ENCODE measurements at regions not wholly inside any gene's neighbourhood (a gene's known extent, or its start where the extent isn't known, plus 50 kb on each side); places are given as distances from the start of the nearest gene placed in this dataset.
"Not testable (repeated sequence)": the region's sequence is repeated elsewhere in the genome, so short reads cannot be mapped to it uniquely, and the experiment has no call there.

DNA sequence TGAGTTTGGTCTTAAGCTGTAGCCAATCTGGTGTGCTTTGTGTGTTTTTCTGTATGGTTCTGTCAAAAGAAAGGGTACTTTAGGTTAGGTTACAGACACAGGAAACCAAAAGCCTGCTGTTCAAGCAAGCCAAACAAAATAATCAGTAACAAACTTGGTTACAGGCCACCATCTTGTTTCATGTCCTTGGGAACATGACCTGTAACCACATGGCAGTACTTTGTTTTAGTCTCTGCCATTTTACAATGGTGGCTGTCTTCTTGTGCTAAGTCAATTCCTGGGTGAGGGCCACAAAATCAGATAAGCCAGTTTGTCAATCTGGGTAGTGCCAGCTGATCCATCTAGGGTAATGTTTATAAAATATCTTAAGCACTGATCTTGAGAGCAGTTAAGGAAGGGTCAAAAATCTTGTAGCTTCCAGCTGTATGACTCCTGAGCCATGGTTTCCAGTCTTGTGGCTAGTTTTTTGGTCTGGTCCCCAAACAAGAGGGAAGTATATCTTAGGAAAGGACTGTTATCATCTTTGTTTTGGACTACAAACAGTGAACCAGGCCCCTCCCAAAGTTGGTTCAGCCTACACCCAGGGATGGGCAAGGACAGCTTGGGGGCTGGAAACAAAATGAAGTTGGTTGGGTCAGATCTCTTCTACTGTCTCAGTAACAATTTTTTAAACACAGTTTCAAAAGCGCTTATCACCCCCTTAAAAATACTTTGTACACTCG, 90.0 kb downstream of the IGLL5 start:
- no peak for DNase-seq (ENCODE audit: low read depth in 2 of 2)

- DNase-seq (ENCODE audit: low read depth in 2 of 2) = no peak
These were observed 91.0 kb downstream of the IGLL5 start for GRCh38 chr22:22978637-22979036.

DNA sequence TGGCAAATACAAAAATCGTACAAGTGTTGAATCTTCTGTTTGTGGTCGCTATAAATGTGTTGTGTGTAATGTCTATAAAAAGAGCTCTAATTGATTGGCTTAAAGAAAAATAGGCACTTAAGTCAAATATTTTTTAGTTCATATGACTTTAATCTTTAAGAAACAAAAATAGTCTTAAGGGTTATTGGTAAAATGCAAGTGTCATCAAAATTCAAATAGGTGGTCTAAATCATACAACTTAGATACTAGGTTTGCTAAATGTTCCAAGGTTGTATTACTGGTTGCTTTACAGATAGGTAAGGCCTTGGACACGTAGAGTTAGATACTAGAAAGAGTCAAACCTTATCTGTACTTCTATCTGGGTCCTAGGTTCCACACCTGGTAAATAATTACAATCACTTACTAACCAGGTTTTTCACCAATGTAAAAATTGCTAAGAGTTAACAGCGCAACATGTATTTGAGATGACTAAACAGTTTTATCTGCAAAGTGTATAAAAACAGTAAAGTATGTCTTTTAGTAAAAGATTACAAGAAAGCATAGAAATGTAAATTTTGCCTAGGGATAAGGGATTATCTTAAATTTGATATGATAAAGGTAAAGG, 91.1 kb upstream of the GNAZ start:
- DNase-seq (ENCODE audit: low read depth in 2 of 2) = no peak

DNA sequence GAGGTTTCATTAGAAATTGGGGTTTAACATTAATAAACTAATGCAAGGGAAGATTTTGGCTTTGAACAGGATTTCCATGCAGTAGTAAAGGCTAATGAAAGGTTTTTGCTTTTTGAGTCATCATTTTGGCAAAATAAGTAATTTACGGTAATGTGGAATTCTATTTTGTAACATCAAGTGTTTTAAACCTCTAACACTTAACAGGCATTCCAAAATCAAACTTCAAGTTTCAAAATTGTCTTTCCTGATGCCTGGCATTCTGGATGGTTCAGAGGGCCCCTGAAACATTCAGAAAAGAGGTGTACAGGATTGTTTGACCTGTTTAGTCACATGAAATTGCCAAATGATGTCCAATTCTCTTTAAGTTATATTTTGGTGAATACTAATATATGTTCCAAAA, 90.4 kb upstream of the GNAZ start:
- no peak for DNase-seq (ENCODE audit: low read depth in 2 of 2)

- no peak for DNase-seq (ENCODE audit: low read depth in 2 of 2)
These were observed 88.4 kb upstream of the GNAZ start for GRCh38 chr22:22981670-22982571.

DNA sequence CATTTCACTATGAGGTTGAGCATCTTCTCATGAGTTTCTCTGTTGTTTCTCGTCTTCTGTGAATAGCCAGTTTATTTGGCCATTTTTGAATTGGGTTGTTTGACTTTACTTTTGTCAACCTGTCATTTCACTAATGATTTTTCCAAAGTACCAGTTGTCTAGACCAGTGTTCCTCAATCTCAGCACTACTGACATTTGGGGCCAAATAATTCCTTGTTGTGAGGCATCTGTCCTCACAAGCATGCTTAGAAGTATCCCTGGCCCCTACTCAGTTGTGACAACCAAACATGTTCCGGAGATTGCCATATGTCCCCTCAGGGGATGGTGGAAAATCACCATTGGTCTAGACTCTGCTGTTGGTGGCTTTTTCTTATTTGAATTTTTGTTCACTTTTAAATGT, 87.7 kb upstream of the GNAZ start:
- DNase-seq (ENCODE audit: low read depth in 2 of 2) = no peak

DNA sequence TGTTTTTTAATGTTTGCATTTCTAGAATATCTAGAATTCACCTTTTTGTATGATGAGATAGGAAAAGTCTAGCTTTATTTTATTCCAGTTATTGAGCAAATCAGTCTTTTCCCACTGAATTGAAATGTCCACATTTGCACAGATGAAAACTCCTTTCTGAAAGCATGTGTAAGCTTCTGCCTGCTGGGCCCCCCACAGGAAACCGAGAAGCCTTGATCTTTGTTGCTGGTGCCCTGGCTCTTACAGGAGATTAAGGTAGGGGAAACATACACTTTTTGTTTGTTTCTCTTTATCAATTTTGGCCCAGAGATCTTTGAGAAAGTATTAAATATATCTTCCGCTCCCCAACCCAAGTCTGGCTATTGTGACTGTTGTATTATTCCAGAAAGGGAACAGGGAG, 87.2 kb upstream of the GNAZ start:
- no peak for DNase-seq (ENCODE audit: low read depth in 2 of 2)

DNA sequence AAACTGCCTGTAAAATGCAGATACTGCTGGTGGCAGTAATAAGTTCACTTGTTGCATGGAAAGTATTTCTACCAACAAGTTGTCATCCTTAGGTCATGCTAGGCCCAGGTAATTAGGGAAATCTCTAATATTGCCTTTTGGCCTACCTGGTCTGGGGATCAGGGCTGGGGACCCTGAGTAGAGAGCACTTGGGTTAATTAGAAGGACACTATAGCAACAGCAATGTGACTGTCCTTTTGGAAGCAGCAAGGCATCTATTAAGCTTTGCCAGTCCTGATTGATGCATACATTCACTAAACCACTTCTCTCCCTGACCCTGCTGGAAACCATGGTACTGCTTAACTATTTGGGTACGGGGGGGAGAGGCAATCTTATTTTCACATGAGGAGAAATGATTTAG, 86.5 kb upstream of the GNAZ start:
- DNase-seq (ENCODE audit: low read depth in 2 of 2) = no peak

DNA sequence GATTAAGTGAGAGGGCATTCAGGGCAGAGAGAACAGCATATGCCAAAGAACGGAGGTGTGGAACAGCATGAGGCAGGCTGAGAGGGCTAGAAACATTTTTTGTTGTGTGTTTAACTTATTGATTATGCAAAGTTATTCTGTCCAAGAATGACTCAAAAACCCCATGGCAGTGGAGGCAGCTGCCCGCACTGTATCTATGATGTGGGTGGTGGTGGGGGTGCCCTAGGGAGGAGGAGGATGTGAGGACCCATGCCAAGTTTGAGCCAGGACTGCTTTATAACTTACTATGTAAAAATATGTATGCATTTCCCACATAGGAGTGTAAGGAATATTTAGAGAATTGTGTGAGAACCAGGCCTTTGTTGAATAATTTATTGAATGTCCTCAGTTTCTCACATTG, 85.4 kb upstream of the GNAZ start:
- DNase-seq (ENCODE audit: low read depth in 2 of 2) = no peak

- DNase-seq (ENCODE audit: low read depth in 2 of 2) = no peak
These were observed 84.3 kb upstream of the GNAZ start for GRCh38 chr22:22986008-22986407.

GRCh38 chr22:22986640-22987039, 83.7 kb upstream of the GNAZ start:
- DNase-seq (ENCODE audit: low read depth in 2 of 2) = no peak

GRCh38 chr22:22988150-22988549, 82.2 kb upstream of the GNAZ start:
- DNase-seq (ENCODE audit: low read depth in 2 of 2) = no peak

GRCh38 chr22:22988785-22989184, 81.5 kb upstream of the GNAZ start:
- DNase-seq (ENCODE audit: low read depth in 2 of 2) = no peak

DNA sequence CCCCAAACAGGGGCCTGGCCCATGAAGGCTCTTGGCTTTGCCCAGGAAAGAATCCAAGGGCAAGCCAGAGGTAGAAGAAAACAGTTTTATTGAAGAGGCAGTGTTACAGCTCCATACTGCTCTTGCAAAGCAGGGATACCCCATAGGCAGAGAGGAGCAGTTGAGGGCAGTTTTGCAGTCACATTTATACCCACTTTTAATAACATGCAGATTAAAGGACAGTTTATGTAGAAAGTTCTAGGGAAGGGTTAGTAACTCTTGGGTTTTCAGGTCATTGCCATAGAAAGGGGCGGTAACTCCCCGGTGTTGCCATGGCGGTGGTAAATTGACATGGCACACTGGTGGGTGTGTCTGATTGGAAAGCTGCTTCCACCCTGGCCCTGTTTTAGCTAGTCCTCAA, 80.5 kb upstream of the GNAZ start:
- DNase-seq (ENCODE audit: low read depth in 2 of 2) = no peak

GRCh38 chr22:22990711-22991505, 79.4 kb upstream of the GNAZ start:
- not testable (repeated sequence) for DNase-seq (ENCODE audit: low read depth in 2 of 2)

- DNase-seq (ENCODE audit: low read depth in 2 of 2) = no peak
These were observed 77.8 kb upstream of the GNAZ start for GRCh38 chr22:22992474-22992873.

DNA sequence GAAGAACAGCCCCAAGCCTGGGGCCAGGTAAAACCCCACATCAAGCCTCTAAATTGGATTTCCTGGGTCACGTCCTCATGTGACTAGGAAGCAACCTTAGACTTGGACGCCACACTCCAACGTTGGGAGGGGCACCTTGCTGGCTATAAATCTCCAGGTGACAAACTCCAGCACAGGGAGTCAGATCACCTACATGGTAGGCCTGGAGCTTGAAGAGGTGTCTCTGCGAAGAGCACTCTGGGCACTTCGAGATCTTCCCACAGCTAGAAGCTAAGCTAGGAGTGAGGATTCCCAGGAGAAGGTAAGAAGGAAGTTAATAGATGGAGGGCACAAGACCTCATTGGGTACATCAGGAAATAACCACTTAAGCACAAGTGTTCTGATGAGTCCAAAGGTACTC, 77.1 kb upstream of the GNAZ start:
- no peak for DNase-seq (ENCODE audit: low read depth in 2 of 2)

- no peak for DNase-seq (ENCODE audit: low read depth in 2 of 2)
These were observed 75.2 kb upstream of the GNAZ start for GRCh38 chr22:22995166-22995565.

- no peak for DNase-seq (ENCODE audit: low read depth in 2 of 2)
These were observed 73.6 kb upstream of the GNAZ start for GRCh38 chr22:22996511-22997261.

- no peak for DNase-seq (ENCODE audit: low read depth in 2 of 2)
These were observed 72.9 kb upstream of the GNAZ start for GRCh38 chr22:22997262-22997898.

DNA sequence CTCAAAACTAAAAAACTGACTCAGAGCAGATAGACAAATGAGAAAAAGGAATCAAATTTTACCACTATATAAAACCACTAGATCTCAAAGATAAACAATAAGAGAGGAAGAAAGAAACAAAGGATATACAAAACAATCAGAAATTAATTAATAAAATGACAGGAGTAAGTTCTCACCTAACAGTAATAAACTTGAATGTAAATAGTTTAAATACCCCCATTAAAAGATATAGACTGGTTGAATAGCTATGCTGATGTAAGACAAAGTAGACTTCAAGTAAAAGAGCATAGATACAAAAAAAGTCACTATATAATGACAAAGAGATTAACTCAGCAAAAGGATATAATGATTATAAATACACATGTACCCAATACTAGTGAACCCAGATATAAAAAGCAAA, 72.3 kb upstream of the GNAZ start:
- DNase-seq (ENCODE audit: low read depth in 2 of 2) = no peak
